Astrocyte (in vitro differentiated cells and primary cell): ENCODE measurements at regions not wholly inside any gene's neighbourhood (a gene's known extent, or its start where the extent isn't known, plus 50 kb on each side); places are given as distances from the start of the nearest gene placed in this dataset.

Experiments
- DNase-seq: peaks from one replicate; pipeline ENCODE4 v3.0.0-alpha.2; 2010; ENCODE audit warnings: low read depth
- FAIRE-seq: peaks from 2 replicates; lab custom pipeline; 2011; peaks lifted over from hg19 to GRCh38; lab: Jason Lieb, UNC
- H2AFZ ChIP-seq: 2 replicates; pipeline ENCODE4 v1.6.0; 2012; ENCODE audit warnings: low read depth, low read length, inconsistent platforms
- H3K27ac ChIP-seq: 2 replicates; pipeline ENCODE4 v1.5.1; 2011; ENCODE audit warnings: low read depth, low read length, inconsistent platforms
- H3K27me3 ChIP-seq: 2 replicates; pipeline ENCODE4 v1.6.0; 2011; ENCODE audit warnings: low read length, inconsistent platforms; ENCODE audit not compliant: insufficient read depth
- H3K36me3 ChIP-seq: 2 replicates; pipeline ENCODE4 v1.5.1; 2011; ENCODE audit warnings: low read length, inconsistent platforms; ENCODE audit not compliant: insufficient read depth
- H3K4me1 ChIP-seq: 2 replicates; pipeline ENCODE4 v1.5.1; 2011; ENCODE audit warnings: low read length, inconsistent platforms; ENCODE audit not compliant: insufficient read depth
- H3K4me2 ChIP-seq: 2 replicates; pipeline ENCODE4 v1.6.0; 2012; ENCODE audit warnings: low read length, inconsistent platforms
- H3K4me3 ChIP-seq: 2 replicates; pipeline ENCODE4 v1.5.1; 2011; ENCODE audit warnings: low read depth, mild to moderate bottlenecking, low read length, inconsistent platforms; ENCODE audit not compliant: insufficient read depth
- H3K79me2 ChIP-seq: 2 replicates; pipeline ENCODE4 v1.6.0; 2012; ENCODE audit warnings: mild to moderate bottlenecking, low read length, inconsistent platforms; ENCODE audit not compliant: insufficient read depth
- H3K9ac ChIP-seq: 2 replicates; pipeline ENCODE4 v1.6.0; 2012; ENCODE audit warnings: mild to moderate bottlenecking, low read length, inconsistent platforms
- H3K9me3 ChIP-seq: 2 replicates; pipeline ENCODE4 v1.5.1; 2012; ENCODE audit warnings: low read depth, mild to moderate bottlenecking, low read length, inconsistent platforms; ENCODE audit not compliant: insufficient read depth
- H4K20me1 ChIP-seq: 2 replicates; pipeline ENCODE4 v1.6.0; 2012; ENCODE audit warnings: low read length, inconsistent platforms; ENCODE audit not compliant: insufficient read depth
- H3K27ac Mint-ChIP-seq: one replicate; pipeline ENCODE4 v1.8.0; 2021; ENCODE audit warnings: mild to moderate bottlenecking, mixed read lengths; ENCODE audit not compliant: unreplicated experiment
- H3K27me3 Mint-ChIP-seq: one replicate; pipeline ENCODE4 v1.8.0; 2021; ENCODE audit warnings: low read depth, mixed read lengths; ENCODE audit not compliant: unreplicated experiment
- H3K36me3 Mint-ChIP-seq: one replicate; pipeline ENCODE4 v1.8.0; 2021; ENCODE audit warnings: low read depth, mixed read lengths; ENCODE audit not compliant: unreplicated experiment
- H3K4me1 Mint-ChIP-seq: one replicate; pipeline ENCODE4 v1.8.0; 2021; ENCODE audit warnings: low read depth, mixed read lengths; ENCODE audit not compliant: unreplicated experiment
- H3K4me3 Mint-ChIP-seq: one replicate; pipeline ENCODE4 v1.8.0; 2021; ENCODE audit warnings: mild to moderate bottlenecking, moderate library complexity, mixed read lengths; ENCODE audit not compliant: unreplicated experiment
- H3K9me3 Mint-ChIP-seq: one replicate; pipeline ENCODE4 v1.8.0; 2021; ENCODE audit warnings: mild to moderate bottlenecking, mixed read lengths; ENCODE audit not compliant: unreplicated experiment
- EZH2 ChIP-seq: IDR thresholded peaks from 2 replicates; pipeline ENCODE4 v1.6.1; 2012; ENCODE audit warnings: mild to moderate bottlenecking, low read length, inconsistent platforms; ENCODE audit not compliant: insufficient read depth
- TF ChIP-seq, protein P1 (sequence below): IDR thresholded peaks from 2 replicates; pipeline ENCODE4 v1.5.1; 2011; ENCODE audit warnings: low read depth, mild to moderate bottlenecking, inconsistent platforms, low read length, moderate library complexity; ENCODE audit not compliant: insufficient read depth

DNA sequence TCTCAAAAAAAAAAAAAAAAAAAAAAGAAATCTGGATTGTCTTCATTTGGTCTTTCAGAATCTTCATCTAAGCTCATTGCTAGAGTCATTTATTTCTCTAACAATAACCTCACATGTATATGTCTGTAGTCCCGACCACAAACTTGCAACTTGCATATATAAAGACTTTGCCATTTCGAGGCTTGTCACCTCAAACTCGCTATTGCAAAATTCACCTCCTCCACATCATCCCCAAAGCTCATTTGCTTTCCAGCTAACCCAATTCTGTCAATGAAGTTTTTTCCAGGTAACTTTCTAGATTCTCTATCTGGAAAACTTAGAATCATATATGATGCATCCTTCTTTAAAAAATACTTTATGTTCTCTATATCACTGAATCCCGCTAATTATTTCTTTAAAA lies 393.2 kb upstream of the ATXN7L3B start:
- H3K4me2 ChIP-seq: no peak overlapping the region
- no peak for DNase-seq
- H3K27ac Mint-ChIP-seq: no peak overlapping the region
- H3K9ac ChIP-seq: no peak overlapping the region
- no peaks in the 10 kb centered on the region for H3K9me3 ChIP-seq
- H3K9me3 Mint-ChIP-seq: no peaks in the 10 kb centered on the region
- H3K27me3 ChIP-seq: no peaks in the 10 kb centered on the region
- no peaks in the 10 kb centered on the region for H3K36me3 ChIP-seq
- H3K79me2 ChIP-seq: no peaks in the 10 kb centered on the region
- H3K27ac ChIP-seq: no peak overlapping the region
- no peaks in the 10 kb centered on the region for H3K4me1 ChIP-seq
- H3K4me1 Mint-ChIP-seq: no peaks in the 10 kb centered on the region
- no peak overlapping the region for H3K4me3 ChIP-seq
- TF ChIP-seq EZH2: no peak
- no peaks in the 10 kb centered on the region for H4K20me1 ChIP-seq
- H3K4me3 Mint-ChIP-seq: no peak overlapping the region
- H2AFZ ChIP-seq: no peak overlapping the region
- no peaks in the 10 kb centered on the region for H3K27me3 Mint-ChIP-seq
- no peaks in the 10 kb centered on the region for H3K36me3 Mint-ChIP-seq
- FAIRE-seq: no peak

GRCh38 chr12:74145328-74145727 lies 392.3 kb upstream of the ATXN7L3B start:
- no peak overlapping the region for H3K4me3 ChIP-seq
- Mint-ChIP-seq H3K36me3 (no peaks in the 10 kb centered on the region), H3K9me3 (no peaks in the 10 kb centered on the region), H3K4me3 (no peak overlapping the region), H3K4me1 (no peaks in the 10 kb centered on the region), H3K27me3 (no peaks in the 10 kb centered on the region), H3K27ac (no peak overlapping the region)
- TF ChIP-seq, protein P1, sequence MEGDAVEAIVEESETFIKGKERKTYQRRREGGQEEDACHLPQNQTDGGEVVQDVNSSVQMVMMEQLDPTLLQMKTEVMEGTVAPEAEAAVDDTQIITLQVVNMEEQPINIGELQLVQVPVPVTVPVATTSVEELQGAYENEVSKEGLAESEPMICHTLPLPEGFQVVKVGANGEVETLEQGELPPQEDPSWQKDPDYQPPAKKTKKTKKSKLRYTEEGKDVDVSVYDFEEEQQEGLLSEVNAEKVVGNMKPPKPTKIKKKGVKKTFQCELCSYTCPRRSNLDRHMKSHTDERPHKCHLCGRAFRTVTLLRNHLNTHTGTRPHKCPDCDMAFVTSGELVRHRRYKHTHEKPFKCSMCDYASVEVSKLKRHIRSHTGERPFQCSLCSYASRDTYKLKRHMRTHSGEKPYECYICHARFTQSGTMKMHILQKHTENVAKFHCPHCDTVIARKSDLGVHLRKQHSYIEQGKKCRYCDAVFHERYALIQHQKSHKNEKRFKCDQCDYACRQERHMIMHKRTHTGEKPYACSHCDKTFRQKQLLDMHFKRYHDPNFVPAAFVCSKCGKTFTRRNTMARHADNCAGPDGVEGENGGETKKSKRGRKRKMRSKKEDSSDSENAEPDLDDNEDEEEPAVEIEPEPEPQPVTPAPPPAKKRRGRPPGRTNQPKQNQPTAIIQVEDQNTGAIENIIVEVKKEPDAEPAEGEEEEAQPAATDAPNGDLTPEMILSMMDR: no peak
- TF ChIP-seq EZH2: no peak
- no peaks in the 10 kb centered on the region for H3K36me3 ChIP-seq
- H2AFZ ChIP-seq: no peak overlapping the region
- H3K4me2 ChIP-seq: no peak overlapping the region
- no peaks in the 10 kb centered on the region for H3K4me1 ChIP-seq
- FAIRE-seq (no peak), DNase-seq (no peak)
- H3K9ac ChIP-seq: no peak overlapping the region
- H3K27me3 ChIP-seq: no peaks in the 10 kb centered on the region
- H3K27ac ChIP-seq: no peak overlapping the region
- H3K79me2 ChIP-seq: no peaks in the 10 kb centered on the region
- H4K20me1 ChIP-seq: no peaks in the 10 kb centered on the region
- no peaks in the 10 kb centered on the region for H3K9me3 ChIP-seq

GRCh38 chr12:74148849-74149248 lies 388.8 kb upstream of the ATXN7L3B start:
- no peaks in the 10 kb centered on the region for H3K27me3 Mint-ChIP-seq
- Histone ChIP-seq H2AFZ (no peak overlapping the region), H3K4me3 (no peak overlapping the region), H3K4me1 (no peaks in the 10 kb centered on the region), H3K4me2 (no peak overlapping the region), H3K9ac (no peak overlapping the region), H3K27me3 (no peaks in the 10 kb centered on the region), H3K9me3 (no peaks in the 10 kb centered on the region), H4K20me1 (no peaks in the 10 kb centered on the region), H3K36me3 (no peaks in the 10 kb centered on the region), H3K27ac (no peak overlapping the region), H3K79me2 (no peaks in the 10 kb centered on the region)
- DNase-seq (no peak), FAIRE-seq (no peak)
- TF ChIP-seq, protein P1: no peak
- TF ChIP-seq EZH2: no peak
- no peak overlapping the region for H3K4me3 Mint-ChIP-seq
- no peaks in the 10 kb centered on the region for H3K9me3 Mint-ChIP-seq
- H3K36me3 Mint-ChIP-seq: no peaks in the 10 kb centered on the region
- no peak overlapping the region for H3K27ac Mint-ChIP-seq
- no peaks in the 10 kb centered on the region for H3K4me1 Mint-ChIP-seq
